ENCODE measurements at regions not wholly inside any gene's neighbourhood (a gene's known extent, or its start where the extent isn't known, plus 50 kb on each side); places are given as distances from the start of the nearest gene placed in this dataset.

GRCh38 chr10:89887406-89887805 lies 186.0 kb downstream of the KIF20B start:
- no peak for DNase-seq (ENCODE audit: low read depth, low spot score)

- no peak for DNase-seq (ENCODE audit: low read depth, low spot score)
These were observed 186.4 kb downstream of the KIF20B start for GRCh38 chr10:89887830-89888229.

GRCh38 chr10:89888321-89889070 lies 187.1 kb downstream of the KIF20B start:
- DNase-seq (ENCODE audit: low read depth, low spot score) = no peak

GRCh38 chr10:89889606-89890005 lies 188.2 kb downstream of the KIF20B start:
- no peak for DNase-seq (ENCODE audit: low read depth, low spot score)

- DNase-seq (ENCODE audit: low read depth, low spot score) = no peak
These were observed 189.7 kb downstream of the KIF20B start for GRCh38 chr10:89891006-89891535.

GRCh38 chr10:89894051-89894450 lies 192.7 kb downstream of the KIF20B start:
- no peak for DNase-seq (ENCODE audit: low read depth, low spot score)

GRCh38 chr10:89900554-89900953 lies 199.2 kb downstream of the KIF20B start:
- DNase-seq (ENCODE audit: low read depth, low spot score) = no peak

GRCh38 chr10:89901895-89902294 lies 200.5 kb downstream of the KIF20B start:
- no peak for DNase-seq (ENCODE audit: low read depth, low spot score)

GRCh38 chr10:89904755-89905154 lies 203.4 kb downstream of the KIF20B start:
- DNase-seq (ENCODE audit: low read depth, low spot score) = no peak

- no peak for DNase-seq (ENCODE audit: low read depth, low spot score)
These were observed 208.4 kb downstream of the KIF20B start for GRCh38 chr10:89909752-89910151.

- no peak for DNase-seq (ENCODE audit: low read depth, low spot score)
These were observed 213.6 kb downstream of the KIF20B start for GRCh38 chr10:89915021-89915420.

- DNase-seq (ENCODE audit: low read depth, low spot score) = no peak
These were observed 214.6 kb downstream of the KIF20B start for GRCh38 chr10:89915968-89916367.

GRCh38 chr10:89916468-89917215 lies 215.3 kb downstream of the KIF20B start:
- DNase-seq (ENCODE audit: low read depth, low spot score) = no peak

GRCh38 chr10:89921403-89921802 lies 220.0 kb downstream of the KIF20B start:
- no peak for DNase-seq (ENCODE audit: low read depth, low spot score)

GRCh38 chr10:89923661-89924060 lies 222.3 kb downstream of the KIF20B start:
- DNase-seq (ENCODE audit: low read depth, low spot score) = no peak

GRCh38 chr10:89924261-89924660 lies 222.9 kb downstream of the KIF20B start:
- DNase-seq (ENCODE audit: low read depth, low spot score) = no peak

GRCh38 chr10:89926736-89927135 lies 225.3 kb downstream of the KIF20B start:
- no peak for DNase-seq (ENCODE audit: low read depth, low spot score)

- DNase-seq (ENCODE audit: low read depth, low spot score) = no peak
These were observed 228.1 kb downstream of the KIF20B start for GRCh38 chr10:89929282-89930026.

- no peak for DNase-seq (ENCODE audit: low read depth, low spot score)
These were observed 236.1 kb downstream of the KIF20B start for GRCh38 chr10:89937494-89937893.

GRCh38 chr10:89940076-89940475 lies 238.7 kb downstream of the KIF20B start:
- DNase-seq (ENCODE audit: low read depth, low spot score) = no peak

GRCh38 chr10:89942217-89942616 lies 240.8 kb downstream of the KIF20B start:
- DNase-seq (ENCODE audit: low read depth, low spot score) = no peak

- no peak for DNase-seq (ENCODE audit: low read depth, low spot score)
These were observed 242.7 kb downstream of the KIF20B start for GRCh38 chr10:89944138-89944537.

Data from ELF-1 (cell line).